Neural cell (in vitro differentiated cells): ENCODE measurements at regions not wholly inside any gene's neighbourhood (a gene's known extent, or its start where the extent isn't known, plus 50 kb on each side); places are given as distances from the start of the nearest gene placed in this dataset.

Source experiments
- H2AFZ ChIP-seq: fragments of 200-600, 300-800 bp; sonication (generic), shearing (Covaris generic); 2 replicates; pipeline ENCODE4 v1.6.0; 2014; ENCODE audit warnings: low read depth, mild to moderate bottlenecking, antibody characterized with exemption, low read length, moderate library complexity
- H3F3A ChIP-seq: fragments of 200-600 bp; shearing (Covaris generic); 2 replicates; pipeline ENCODE4 v1.6.1; 2016; ENCODE audit warnings: mild to moderate bottlenecking, moderate library complexity, mixed read lengths, antibody characterized with exemption, low read length; ENCODE audit not compliant: insufficient read depth, poor library complexity, severe bottlenecking
- H3K27ac ChIP-seq: fragments of 200-600, 300-800 bp; sonication (generic), shearing (Covaris generic); 2 replicates; pipeline ENCODE4 v1.5.1; 2014; ENCODE audit warnings: mild to moderate bottlenecking, low read length, moderate library complexity
- H3K27me3 ChIP-seq: fragments of 300-800, 200-600 bp; sonication (generic), shearing (Covaris generic); 2 replicates; pipeline ENCODE4 v1.6.0; 2014; ENCODE audit warnings: mild to moderate bottlenecking, low read depth, low read length, moderate library complexity; ENCODE audit not compliant: insufficient read depth
- H3K36me3 ChIP-seq: fragments of 300-800, 200-600 bp; sonication (generic), shearing (Covaris generic); 2 replicates; pipeline ENCODE4 v1.5.1; 2014; ENCODE audit warnings: mild to moderate bottlenecking, antibody characterized with exemption, low read length, moderate library complexity; ENCODE audit not compliant: insufficient read depth
- H3K4me2 ChIP-seq: fragments of 300-800, 200-600 bp; sonication (generic), shearing (Covaris generic); 2 replicates; pipeline ENCODE4 v1.6.0; 2014; ENCODE audit warnings: mild to moderate bottlenecking, low read length
- H3K4me3 ChIP-seq: fragments of 300-800, 200-600 bp; sonication (generic), shearing (Covaris generic); 2 replicates; pipeline ENCODE4 v1.5.1; 2014; ENCODE audit warnings: mild to moderate bottlenecking, low read length, moderate library complexity
- H3K79me2 ChIP-seq: fragments of 200-600 bp; shearing (Covaris generic); replicated peaks from 2 replicates; pipeline ENCODE4 v1.6.0; 2014; ENCODE audit warnings: mild to moderate bottlenecking, low read length, moderate library complexity; ENCODE audit not compliant: insufficient read depth
- H3K9ac ChIP-seq: fragments of 300-800, 200-600 bp; sonication (generic), shearing (Covaris generic); 2 replicates; pipeline ENCODE4 v1.6.1; 2016; ENCODE audit warnings: mild to moderate bottlenecking, low read length, mixed read lengths
- H3K9me2 ChIP-seq: fragments of 200-600 bp; shearing (Covaris generic); 2 replicates; pipeline ENCODE4 v1.6.1; 2016; ENCODE audit warnings: mild to moderate bottlenecking, low read length, mixed read lengths; ENCODE audit not compliant: insufficient read depth
- H3K9me3 ChIP-seq: fragments of 200-600, 300-800 bp; sonication (generic), shearing (Covaris generic); 2 replicates; pipeline ENCODE4 v1.6.1; 2016; ENCODE audit warnings: mild to moderate bottlenecking, mixed run types, low read length, moderate library complexity, mixed read lengths
- H4K20me1 ChIP-seq: fragments of 200-600 bp; shearing (Covaris generic); 2 replicates; pipeline ENCODE4 v1.6.1; 2016; ENCODE audit warnings: mild to moderate bottlenecking, mixed run types; ENCODE audit not compliant: insufficient read depth
- CTCF ChIP-seq: fragments of 450-650 bp; IDR thresholded peaks from 2 replicates; pipeline ENCODE4 v1.5.1; 2014; ENCODE audit warnings: antibody characterized with exemption, mild to moderate bottlenecking, moderate library complexity; ENCODE audit not compliant: poor library complexity, severe bottlenecking
- EP300 ChIP-seq: fragments of 450-650 bp; conservative IDR thresholded peaks from 2 replicates; pipeline ENCODE4 v1.6.1; 2014; ENCODE audit warnings: antibody characterized with exemption, mild to moderate bottlenecking, moderate library complexity; ENCODE audit not compliant: poor library complexity, severe bottlenecking
- EZH2 ChIP-seq: fragments of 200-600, 300-800 bp; shearing (Covaris generic), sonication (generic); IDR thresholded peaks from 2 replicates; pipeline ENCODE4 v1.6.1; 2014; ENCODE audit warnings: antibody characterized with exemption, low read length, borderline replicate concordance, mild to moderate bottlenecking; ENCODE audit not compliant: insufficient read depth, poor library complexity, severe bottlenecking
- MXI1 ChIP-seq: fragments of 450-650 bp; conservative IDR thresholded peaks from 2 replicates; pipeline ENCODE4 v1.6.1; 2014; ENCODE audit warnings: antibody characterized with exemption, mild to moderate bottlenecking; ENCODE audit not compliant: poor library complexity, severe bottlenecking
- POLR2AphosphoS5 ChIP-seq: IDR thresholded peaks from 2 replicates; pipeline ENCODE4 v1.6.1; 2012
- RAD21 ChIP-seq: fragments of 450-650 bp; conservative IDR thresholded peaks from 2 replicates; pipeline ENCODE4 v1.6.1; 2014; ENCODE audit warnings: antibody characterized with exemption, mild to moderate bottlenecking, moderate library complexity
- REST ChIP-seq: IDR thresholded peaks from 2 replicates; pipeline ENCODE4 v1.6.1; 2012; ENCODE audit warnings: borderline replicate concordance
- SMC3 ChIP-seq: fragments of 450-650 bp; conservative IDR thresholded peaks from 2 replicates; pipeline ENCODE4 v1.6.1; 2014; ENCODE audit warnings: antibody characterized with exemption, mild to moderate bottlenecking, moderate library complexity; ENCODE audit not compliant: poor library complexity
- TAF1 ChIP-seq: IDR thresholded peaks from 2 replicates; pipeline ENCODE4 v1.6.1; 2012; ENCODE audit warnings: low read depth

- Histone ChIP-seq H2AFZ (no peak overlapping the region), H3K4me3 (no peak overlapping the region), H3K9ac (no peak overlapping the region), H3K9me3 (no peaks in the 10 kb centered on the region), H3K4me2 (no peak overlapping the region), H3K9me2 (no peaks in the 10 kb centered on the region), H3K36me3 (no peaks in the 10 kb centered on the region), H3K27me3 (no peaks in the 10 kb centered on the region), H3K27ac (no peak overlapping the region), H4K20me1 (no peaks in the 10 kb centered on the region), H3F3A (no peaks in the 10 kb centered on the region), H3K79me2 (no peaks in the 10 kb centered on the region)
- no peak for TF ChIP-seq EP300
- no peak for TF ChIP-seq MXI1
- TF ChIP-seq EZH2, result no peak
- TF ChIP-seq REST, result no peak
- TF ChIP-seq CTCF, result no peak
- no peak for TF ChIP-seq POLR2AphosphoS5
- TF ChIP-seq SMC3, result no peak
- no peak for TF ChIP-seq RAD21
- TF ChIP-seq TAF1, result no peak
Observed at GRCh38 chr21:21997390-21998333, 999.5 kb downstream of the NCAM2 start.

GRCh38 chr21:22019766-22020165 is 1021.6 kb downstream of the NCAM2 start:
- Histone ChIP-seq H4K20me1 (no peaks in the 10 kb centered on the region), H3K79me2 (no peaks in the 10 kb centered on the region), H3K4me2 (no peak overlapping the region), H3F3A (no peaks in the 10 kb centered on the region), H3K9me3 (no peaks in the 10 kb centered on the region), H3K4me3 (no peak overlapping the region), H3K27me3 (no peaks in the 10 kb centered on the region), H3K9me2 (no peaks in the 10 kb centered on the region), H3K9ac (no peak overlapping the region), H3K36me3 (no peaks in the 10 kb centered on the region), H2AFZ (no peak overlapping the region), H3K27ac (no peak overlapping the region)
- no peak for TF ChIP-seq TAF1
- no peak for TF ChIP-seq EP300
- TF ChIP-seq CTCF, result no peak
- TF ChIP-seq RAD21, result no peak
- no peak for TF ChIP-seq POLR2AphosphoS5
- no peak for TF ChIP-seq EZH2
- no peak for TF ChIP-seq SMC3
- TF ChIP-seq REST, result no peak
